ENCODE measurements at regions not wholly inside any gene's neighbourhood (a gene's known extent, or its start where the extent isn't known, plus 50 kb on each side); places are given as distances from the start of the nearest gene placed in this dataset.

- Histone ChIP-seq H3K9me2 (replicated peaks; ENCODE audit: insufficient read depth, low read length) (no peaks in the 10 kb centered on the region), H3K27ac (ENCODE audit: low read length) (no peak overlapping the region)
Observed at GRCh38 chr2:181125359-181125758, 145.0 kb downstream of the UBE2E3 start.

GRCh38 chr2:181126311-181126868, 146.0 kb downstream of the UBE2E3 start:
- no peak overlapping the region for H3K9ac ChIP-seq (ENCODE audit: low read length)
- H3K79me2 ChIP-seq (ENCODE audit: low read length) = no peaks in the 10 kb centered on the region
- no peaks in the 10 kb centered on the region for H3K9me2 ChIP-seq (replicated peaks; ENCODE audit: insufficient read depth, low read length)
- H3K4me2 ChIP-seq (ENCODE audit: low read depth, low read length, poor library complexity, severe bottlenecking) = no peak overlapping the region
- no peak for DNase-seq
- H3K27ac ChIP-seq (ENCODE audit: low read length) = no peak overlapping the region
- H3K27me3 ChIP-seq (ENCODE audit: low read length) = no peaks in the 10 kb centered on the region
- H2AFZ ChIP-seq (ENCODE audit: low read length) = no peak overlapping the region
- no peaks in the 10 kb centered on the region for H3K36me3 ChIP-seq (ENCODE audit: insufficient read depth, low read length)
- H3K9me3 ChIP-seq (ENCODE audit: low read length) = no peaks in the 10 kb centered on the region
- H3K4me1 ChIP-seq (ENCODE audit: low read length) = no peaks in the 10 kb centered on the region; the same call in 1 of the 2 replicates
- H3K4me3 ChIP-seq (ENCODE audit: low read length) = no peak overlapping the region
- no peaks in the 10 kb centered on the region for H4K20me1 ChIP-seq (ENCODE audit: insufficient read depth, low read depth, low read length)

More at GRCh38 chr2:181125359-181125758, 145.0 kb downstream of the UBE2E3 start:
- H3K79me2 ChIP-seq (ENCODE audit: low read length) = no peaks in the 10 kb centered on the region
- H3K9me3 ChIP-seq (ENCODE audit: low read length) = no peaks in the 10 kb centered on the region
- no peak overlapping the region for H3K4me3 ChIP-seq (ENCODE audit: low read length)
- H2AFZ ChIP-seq (ENCODE audit: low read length) = 0 out of 2 replicates have a peak overlapping the region, but pooled peaks have one; percentile 7
- no peak overlapping the region for H3K9ac ChIP-seq (ENCODE audit: low read length)
- no peaks in the 10 kb centered on the region for H3K36me3 ChIP-seq (ENCODE audit: insufficient read depth, low read length)
- no peak for DNase-seq
- no peak overlapping the region for H3K4me2 ChIP-seq (ENCODE audit: low read depth, low read length, poor library complexity, severe bottlenecking)
- H3K4me1 ChIP-seq (ENCODE audit: low read length) = no peaks in the 10 kb centered on the region; the same call in 1 of the 2 replicates
- no peaks in the 10 kb centered on the region for H4K20me1 ChIP-seq (ENCODE audit: insufficient read depth, low read depth, low read length)
- no peaks in the 10 kb centered on the region for H3K27me3 ChIP-seq (ENCODE audit: low read length)

- no peak overlapping the region for H3K4me2 ChIP-seq (ENCODE audit: low read depth, low read length, poor library complexity, severe bottlenecking)
- no peak for DNase-seq
Observed at GRCh38 chr2:181128199-181128598, 147.8 kb downstream of the UBE2E3 start.

GRCh38 chr2:181129364-181130056, 149.1 kb downstream of the UBE2E3 start:
- no peaks in the 10 kb centered on the region for H3K27me3 ChIP-seq (ENCODE audit: low read length)
- no peaks in the 10 kb centered on the region; the same call in 1 of the 2 replicates for H3K9me3 ChIP-seq (ENCODE audit: low read length)
- no peaks in the 10 kb centered on the region for H3K9me2 ChIP-seq (replicated peaks; ENCODE audit: insufficient read depth, low read length)
- H3K36me3 ChIP-seq (ENCODE audit: insufficient read depth, low read length) = no peaks in the 10 kb centered on the region
- no peaks in the 10 kb centered on the region for H3K79me2 ChIP-seq (ENCODE audit: low read length)
- H2AFZ ChIP-seq (ENCODE audit: low read length) = no peak overlapping the region
- no peak overlapping the region for H3K9ac ChIP-seq (ENCODE audit: low read length)
- no peaks in the 10 kb centered on the region for H3K4me1 ChIP-seq (ENCODE audit: low read length)
- no peak overlapping the region for H3K27ac ChIP-seq (ENCODE audit: low read length)
- H3K4me2 ChIP-seq (ENCODE audit: low read depth, low read length, poor library complexity, severe bottlenecking) = no peak overlapping the region
- no peak for DNase-seq
- H4K20me1 ChIP-seq (ENCODE audit: insufficient read depth, low read depth, low read length) = no peaks in the 10 kb centered on the region
- H3K4me3 ChIP-seq (ENCODE audit: low read length) = no peak overlapping the region

More at GRCh38 chr2:181128199-181128598, 147.8 kb downstream of the UBE2E3 start:
- H3K27ac ChIP-seq (ENCODE audit: low read length) = no peak overlapping the region
- no peak overlapping the region for H2AFZ ChIP-seq (ENCODE audit: low read length)
- no peaks in the 10 kb centered on the region for H3K79me2 ChIP-seq (ENCODE audit: low read length)
- no peaks in the 10 kb centered on the region for H4K20me1 ChIP-seq (ENCODE audit: insufficient read depth, low read depth, low read length)
- no peaks in the 10 kb centered on the region for H3K9me3 ChIP-seq (ENCODE audit: low read length)
- H3K9ac ChIP-seq (ENCODE audit: low read length) = no peak overlapping the region
- no peaks in the 10 kb centered on the region for H3K9me2 ChIP-seq (replicated peaks; ENCODE audit: insufficient read depth, low read length)
- no peak overlapping the region for H3K4me3 ChIP-seq (ENCODE audit: low read length)
- H3K27me3 ChIP-seq (ENCODE audit: low read length) = no peaks in the 10 kb centered on the region
- H3K4me1 ChIP-seq (ENCODE audit: low read length) = no peaks in the 10 kb centered on the region; the same call in 1 of the 2 replicates
- H3K36me3 ChIP-seq (ENCODE audit: insufficient read depth, low read length) = no peaks in the 10 kb centered on the region

GRCh38 chr2:181130686-181131085, 150.3 kb downstream of the UBE2E3 start:
- Histone ChIP-seq H2AFZ (ENCODE audit: low read length) (no peak overlapping the region), H3K4me2 (ENCODE audit: low read depth, low read length, poor library complexity, severe bottlenecking) (no peak overlapping the region)

GRCh38 chr2:181131584-181131983, 151.2 kb downstream of the UBE2E3 start:
- no peaks in the 10 kb centered on the region for H4K20me1 ChIP-seq (ENCODE audit: insufficient read depth, low read depth, low read length)
- no peak overlapping the region for H3K4me2 ChIP-seq (ENCODE audit: low read depth, low read length, poor library complexity, severe bottlenecking)
- DNase-seq = no peak
- H3K4me3 ChIP-seq (ENCODE audit: low read length) = no peak overlapping the region
- H3K9me2 ChIP-seq (replicated peaks; ENCODE audit: insufficient read depth, low read length) = no peaks in the 10 kb centered on the region
- no peaks in the 10 kb centered on the region for H3K79me2 ChIP-seq (ENCODE audit: low read length)
- H3K9me3 ChIP-seq (ENCODE audit: low read length) = peaks cover 7% of the 10 kb centered on the region
- H3K27ac ChIP-seq (ENCODE audit: low read length) = no peak overlapping the region
- H3K4me1 ChIP-seq (ENCODE audit: low read length) = no peaks in the 10 kb centered on the region
- H3K9ac ChIP-seq (ENCODE audit: low read length) = no peak overlapping the region
- no peaks in the 10 kb centered on the region for H3K27me3 ChIP-seq (ENCODE audit: low read length)
- H2AFZ ChIP-seq (ENCODE audit: low read length) = 0 out of 2 replicates have a peak overlapping the region, but pooled peaks have one; percentile 14
- H3K36me3 ChIP-seq (ENCODE audit: insufficient read depth, low read length) = 0 out of 2 replicates have a peak, but pooled peaks cover 5% of the 10 kb centered on the region

More at GRCh38 chr2:181130686-181131085, 150.3 kb downstream of the UBE2E3 start:
- no peaks in the 10 kb centered on the region for H3K9me2 ChIP-seq (replicated peaks; ENCODE audit: insufficient read depth, low read length)
- no peak overlapping the region for H3K9ac ChIP-seq (ENCODE audit: low read length)
- H3K27ac ChIP-seq (ENCODE audit: low read length) = no peak overlapping the region
- DNase-seq = no peak
- no peaks in the 10 kb centered on the region for H3K79me2 ChIP-seq (ENCODE audit: low read length)
- peaks cover 5% of the 10 kb centered on the region for H3K9me3 ChIP-seq (ENCODE audit: low read length)
- H3K27me3 ChIP-seq (ENCODE audit: low read length) = no peaks in the 10 kb centered on the region
- H3K4me1 ChIP-seq (ENCODE audit: low read length) = no peaks in the 10 kb centered on the region
- 0 out of 2 replicates have a peak, but pooled peaks cover 2% of the 10 kb centered on the region for H3K36me3 ChIP-seq (ENCODE audit: insufficient read depth, low read length)
- no peak overlapping the region for H3K4me3 ChIP-seq (ENCODE audit: low read length)
- no peaks in the 10 kb centered on the region for H4K20me1 ChIP-seq (ENCODE audit: insufficient read depth, low read depth, low read length)

GRCh38 chr2:181138816-181139215, 158.4 kb downstream of the UBE2E3 start:
- H3K27me3 ChIP-seq (ENCODE audit: low read length) = no peaks in the 10 kb centered on the region
- 0 out of 2 replicates have a peak, but pooled peaks cover 5% of the 10 kb centered on the region for H3K36me3 ChIP-seq (ENCODE audit: insufficient read depth, low read length)
- H3K9me2 ChIP-seq (replicated peaks; ENCODE audit: insufficient read depth, low read length) = no peaks in the 10 kb centered on the region
- H3K4me3 ChIP-seq (ENCODE audit: low read length) = no peak overlapping the region
- H2AFZ ChIP-seq (ENCODE audit: low read length) = no peak overlapping the region
- DNase-seq = no peak
- H3K79me2 ChIP-seq (ENCODE audit: low read length) = no peaks in the 10 kb centered on the region
- no peaks in the 10 kb centered on the region for H3K4me1 ChIP-seq (ENCODE audit: low read length)
- H3K27ac ChIP-seq (ENCODE audit: low read length) = no peak overlapping the region
- peaks cover 7% of the 10 kb centered on the region for H3K9me3 ChIP-seq (ENCODE audit: low read length)
- H3K9ac ChIP-seq (ENCODE audit: low read length) = no peak overlapping the region
- H4K20me1 ChIP-seq (ENCODE audit: insufficient read depth, low read depth, low read length) = no peaks in the 10 kb centered on the region
- H3K4me2 ChIP-seq (ENCODE audit: low read depth, low read length, poor library complexity, severe bottlenecking) = no peak overlapping the region

- no peaks in the 10 kb centered on the region for H3K9me2 ChIP-seq (replicated peaks; ENCODE audit: insufficient read depth, low read length)
- H3K4me1 ChIP-seq (ENCODE audit: low read length) = no peaks in the 10 kb centered on the region
- H3K27ac ChIP-seq (ENCODE audit: low read length) = no peak overlapping the region
- H4K20me1 ChIP-seq (ENCODE audit: insufficient read depth, low read depth, low read length) = no peaks in the 10 kb centered on the region
- H3K4me2 ChIP-seq (ENCODE audit: low read depth, low read length, poor library complexity, severe bottlenecking) = no peak overlapping the region
- H3K27me3 ChIP-seq (ENCODE audit: low read length) = no peaks in the 10 kb centered on the region
- no peak overlapping the region for H2AFZ ChIP-seq (ENCODE audit: low read length)
- 0 out of 2 replicates have a peak, but pooled peaks cover 5% of the 10 kb centered on the region for H3K36me3 ChIP-seq (ENCODE audit: insufficient read depth, low read length)
- no peaks in the 10 kb centered on the region for H3K79me2 ChIP-seq (ENCODE audit: low read length)
- H3K9me3 ChIP-seq (ENCODE audit: low read length) = peaks cover 7% of the 10 kb centered on the region
- no peak for DNase-seq
- H3K9ac ChIP-seq (ENCODE audit: low read length) = no peak overlapping the region
- H3K4me3 ChIP-seq (ENCODE audit: low read length) = no peak overlapping the region
Observed at GRCh38 chr2:181139831-181140230, 159.4 kb downstream of the UBE2E3 start.
